ENCODE measurements at regions not wholly inside any gene's neighbourhood (a gene's known extent, or its start where the extent isn't known, plus 50 kb on each side); places are given as distances from the start of the nearest gene placed in this dataset.

DNA sequence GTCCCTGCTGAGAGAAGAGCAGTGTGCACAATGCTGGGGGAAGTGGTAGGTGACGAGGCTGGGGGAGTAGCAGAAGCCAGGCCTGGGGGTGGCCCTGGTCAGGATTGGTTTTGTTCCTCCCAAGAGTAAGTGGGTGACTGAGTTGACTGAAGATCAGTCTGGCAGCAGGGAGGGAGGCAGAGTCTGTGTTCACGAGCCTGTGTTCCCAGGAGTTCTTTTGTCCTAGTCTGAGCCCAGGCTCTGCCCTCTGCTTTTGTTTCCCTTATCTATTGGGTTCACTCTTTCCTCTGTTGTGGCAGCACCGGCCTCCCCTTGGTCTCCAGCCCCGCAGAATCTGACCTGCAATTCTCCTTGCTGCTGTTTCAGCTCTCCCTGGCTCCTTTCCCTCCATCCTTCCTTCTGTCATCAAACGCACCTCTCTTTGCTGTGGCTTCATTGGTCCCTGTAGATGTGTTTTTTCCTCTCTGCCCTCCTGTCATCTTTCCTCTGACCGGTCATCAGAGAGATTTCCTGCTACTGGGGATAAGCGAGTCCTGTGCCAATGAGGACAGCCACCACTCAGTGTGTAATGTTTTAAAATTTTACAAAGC lies 607.4 kb downstream of the KIF4B start:
- DNase-seq (ENCODE audit: extremely low read depth, insufficient read length), result no peak
- no peaks in the 10 kb centered on the region for H3K36me3 ChIP-seq (ENCODE audit: control insufficient read depth, insufficient read depth, low read length)
- TF ChIP-seq CTCF (IDR thresholded peaks at IDR 0.05; ENCODE audit: insufficient read depth, low read length, poor library complexity, severe bottlenecking), result no peak
- no peaks in the 10 kb centered on the region for H3K27me3 ChIP-seq (replicated peaks; ENCODE audit: control insufficient read depth, insufficient read depth, low read length)
- no peak overlapping the region for H3K4me3 ChIP-seq (replicated peaks; ENCODE audit: low read depth, low read length)

DNA sequence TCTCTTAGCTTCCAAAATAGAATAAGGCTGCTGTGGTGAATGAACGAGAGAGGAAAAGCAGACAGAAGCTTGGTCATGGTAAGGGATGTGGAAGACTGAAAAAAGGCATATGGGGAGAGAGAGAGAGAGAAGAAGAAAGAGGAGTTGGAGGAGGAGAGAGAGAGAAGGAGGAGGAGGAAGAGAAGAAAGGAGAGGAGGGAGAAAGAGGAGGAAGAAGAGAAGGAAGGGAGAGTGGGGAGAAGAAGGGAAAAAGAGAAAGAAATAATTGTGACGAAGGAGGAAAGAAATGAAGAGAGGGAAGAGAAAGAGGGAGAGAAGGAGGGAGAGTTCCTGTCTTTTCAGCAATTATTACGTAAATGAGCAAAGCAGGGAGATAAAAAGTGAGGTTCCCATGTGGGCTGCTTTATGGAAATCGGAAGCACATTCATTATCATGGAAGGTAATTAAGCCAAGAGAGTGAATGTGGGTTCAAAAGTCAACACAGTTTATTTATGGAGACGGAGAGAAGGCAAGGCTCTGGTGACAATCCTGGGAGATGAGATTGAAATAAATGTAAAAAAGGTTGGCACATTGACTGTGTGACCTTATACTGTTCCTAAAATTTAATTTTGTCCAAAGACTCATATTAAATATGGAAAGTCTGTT lies 611.2 kb downstream of the KIF4B start:
- TF ChIP-seq CTCF (IDR thresholded peaks at IDR 0.05; ENCODE audit: insufficient read depth, low read length, poor library complexity, severe bottlenecking), result no peak
- H3K4me3 ChIP-seq (replicated peaks; ENCODE audit: low read depth, low read length), result no peak overlapping the region
- no peaks in the 10 kb centered on the region for H3K27me3 ChIP-seq (replicated peaks; ENCODE audit: control insufficient read depth, insufficient read depth, low read length)
- H3K36me3 ChIP-seq (ENCODE audit: control insufficient read depth, insufficient read depth, low read length), result no peaks in the 10 kb centered on the region
- no peak for DNase-seq (ENCODE audit: extremely low read depth, insufficient read length)

DNA sequence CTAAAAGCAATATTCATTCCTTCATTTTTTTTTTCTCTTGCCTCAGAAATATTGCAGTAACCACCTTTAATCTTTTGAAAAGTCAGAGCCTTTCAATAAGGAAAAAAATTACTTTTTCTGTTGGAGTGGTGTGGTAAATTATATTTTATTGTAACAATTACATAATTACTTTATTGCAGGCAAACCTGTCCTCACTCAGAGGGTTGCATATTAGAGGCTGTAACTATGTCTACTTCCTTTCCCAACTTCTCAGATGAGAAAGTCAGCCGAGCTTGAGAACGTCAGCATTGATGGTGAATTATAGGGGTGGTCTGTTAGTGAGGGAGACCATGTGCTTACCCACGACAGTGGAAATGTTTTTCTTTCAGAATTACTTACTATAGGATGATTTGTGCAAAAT lies 611.8 kb downstream of the KIF4B start:
- no peak for DNase-seq (ENCODE audit: extremely low read depth, insufficient read length)
- TF ChIP-seq CTCF (IDR thresholded peaks at IDR 0.05; ENCODE audit: insufficient read depth, low read length, poor library complexity, severe bottlenecking), result no peak
- Histone ChIP-seq H3K27me3 (replicated peaks; ENCODE audit: control insufficient read depth, insufficient read depth, low read length) (no peaks in the 10 kb centered on the region), H3K36me3 (ENCODE audit: control insufficient read depth, insufficient read depth, low read length) (no peaks in the 10 kb centered on the region), H3K4me3 (replicated peaks; ENCODE audit: low read depth, low read length) (no peak overlapping the region)

DNA sequence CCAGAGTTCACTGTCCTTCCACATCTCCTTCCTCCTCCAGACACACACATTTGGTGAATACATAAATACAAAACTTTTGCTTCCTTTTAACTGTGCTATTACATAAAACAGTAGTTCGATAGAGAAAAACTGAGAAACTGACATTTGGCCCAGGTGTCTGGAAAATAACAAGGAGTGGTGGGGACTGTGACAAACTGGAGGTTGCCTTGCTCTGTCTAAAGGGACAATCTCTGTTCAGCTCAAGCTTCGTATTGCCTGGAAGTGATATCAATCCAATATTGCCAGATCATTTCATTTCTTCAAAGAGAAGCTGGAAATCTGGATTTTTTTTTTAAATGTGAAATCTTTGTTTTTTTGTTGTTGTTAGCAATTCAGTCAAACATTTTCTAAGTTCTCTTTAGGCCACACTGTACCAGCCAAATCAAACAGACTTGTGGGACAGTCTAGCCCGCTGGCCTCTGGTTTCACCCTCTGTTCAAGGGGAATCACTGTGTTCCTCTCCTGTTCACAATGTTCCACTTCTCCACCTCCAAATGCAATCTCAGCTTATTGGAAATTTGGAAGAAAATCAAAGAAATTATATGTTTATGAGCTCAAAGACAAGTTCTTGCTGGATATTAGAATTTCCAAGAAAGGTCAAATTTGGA lies 612.5 kb downstream of the KIF4B start:
- no peaks in the 10 kb centered on the region for H3K36me3 ChIP-seq (ENCODE audit: control insufficient read depth, insufficient read depth, low read length)
- no peak for DNase-seq (ENCODE audit: extremely low read depth, insufficient read length)
- no peaks in the 10 kb centered on the region for H3K27me3 ChIP-seq (replicated peaks; ENCODE audit: control insufficient read depth, insufficient read depth, low read length)
- H3K4me3 ChIP-seq (replicated peaks; ENCODE audit: low read depth, low read length), result no peak overlapping the region
- TF ChIP-seq CTCF (IDR thresholded peaks at IDR 0.05; ENCODE audit: insufficient read depth, low read length, poor library complexity, severe bottlenecking), result no peak

DNA sequence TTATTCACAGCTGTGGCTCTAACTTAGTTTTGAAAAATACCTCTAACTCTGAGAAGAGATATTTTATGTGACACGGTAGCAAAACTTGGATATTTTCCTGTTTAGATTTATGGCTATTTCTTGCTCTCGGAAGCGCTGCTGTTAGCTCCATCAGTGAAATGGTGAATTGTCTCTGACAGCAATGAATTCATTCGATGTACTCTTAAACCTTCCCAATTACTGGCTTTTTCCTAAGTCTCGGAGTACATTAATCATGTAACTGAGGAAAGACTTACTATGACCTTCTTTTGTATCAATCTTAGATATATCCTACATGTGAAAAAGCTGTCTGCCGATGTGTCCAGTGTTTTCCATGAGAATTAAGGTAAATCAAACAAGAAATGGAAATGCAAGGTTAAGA lies 613.0 kb downstream of the KIF4B start:
- Histone ChIP-seq H3K36me3 (ENCODE audit: control insufficient read depth, insufficient read depth, low read length) (no peaks in the 10 kb centered on the region), H3K4me3 (replicated peaks; ENCODE audit: low read depth, low read length) (no peak overlapping the region), H3K27me3 (replicated peaks; ENCODE audit: control insufficient read depth, insufficient read depth, low read length) (no peaks in the 10 kb centered on the region)
- DNase-seq (ENCODE audit: extremely low read depth, insufficient read length), result no peak
- TF ChIP-seq CTCF (IDR thresholded peaks at IDR 0.05; ENCODE audit: insufficient read depth, low read length, poor library complexity, severe bottlenecking), result no peak

Data from GM06990 (cell line).